Adrenal gland (tissue), 5 donors: ENCODE measurements at regions not wholly inside any gene's neighbourhood (a gene's known extent, or its start where the extent isn't known, plus 50 kb on each side); places are given as distances from the start of the nearest gene placed in this dataset.

Experiments used
- POLR2A ChIP-seq, 2 donors: fragments of 450-650 bp; IDR thresholded peaks; one replicate each; pipeline ENCODE4 v1.6.1; 2017; ENCODE audit warnings: antibody characterized with exemption in 2 of 2, mild to moderate bottlenecking in 2 of 2, moderate library complexity in 1 of 2
- TF ChIP-seq, protein P1 (sequence below), 6 experiments: fragments of 450-650 bp in 4 of 6; fragments of 200-600 bp in 2 of 6; sonication (generic) in 1 of 6; IDR thresholded peaks; 1 replicate in 5 of 6; 2 replicates in 1 of 6; pipeline versions ENCODE4 v1.5.1 to v1.8.0; 2016 to 2021; ENCODE audit warnings: antibody characterized with exemption in 6 of 6, mild to moderate bottlenecking in 2 of 6, moderate library complexity in 1 of 6
- donor health status: DM: no; HTN: no; CAD: no.

GRCh38 chr5:148926207-148926606 lies 99.8 kb downstream of the ADRB2 start:
- TF ChIP-seq, protein P1, sequence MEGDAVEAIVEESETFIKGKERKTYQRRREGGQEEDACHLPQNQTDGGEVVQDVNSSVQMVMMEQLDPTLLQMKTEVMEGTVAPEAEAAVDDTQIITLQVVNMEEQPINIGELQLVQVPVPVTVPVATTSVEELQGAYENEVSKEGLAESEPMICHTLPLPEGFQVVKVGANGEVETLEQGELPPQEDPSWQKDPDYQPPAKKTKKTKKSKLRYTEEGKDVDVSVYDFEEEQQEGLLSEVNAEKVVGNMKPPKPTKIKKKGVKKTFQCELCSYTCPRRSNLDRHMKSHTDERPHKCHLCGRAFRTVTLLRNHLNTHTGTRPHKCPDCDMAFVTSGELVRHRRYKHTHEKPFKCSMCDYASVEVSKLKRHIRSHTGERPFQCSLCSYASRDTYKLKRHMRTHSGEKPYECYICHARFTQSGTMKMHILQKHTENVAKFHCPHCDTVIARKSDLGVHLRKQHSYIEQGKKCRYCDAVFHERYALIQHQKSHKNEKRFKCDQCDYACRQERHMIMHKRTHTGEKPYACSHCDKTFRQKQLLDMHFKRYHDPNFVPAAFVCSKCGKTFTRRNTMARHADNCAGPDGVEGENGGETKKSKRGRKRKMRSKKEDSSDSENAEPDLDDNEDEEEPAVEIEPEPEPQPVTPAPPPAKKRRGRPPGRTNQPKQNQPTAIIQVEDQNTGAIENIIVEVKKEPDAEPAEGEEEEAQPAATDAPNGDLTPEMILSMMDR (IDR thresholded peaks at IDR 0.05), result no peak
- TF ChIP-seq POLR2A (IDR thresholded peaks at IDR 0.05), result no peak
